ENCODE measurements at regions not wholly inside any gene's neighbourhood (a gene's known extent, or its start where the extent isn't known, plus 50 kb on each side); places are given as distances from the start of the nearest gene placed in this dataset.

GRCh38 chr16:26729951-26730541, 336.7 kb upstream of the C16orf82 start:
- no peak for DNase-seq

GRCh38 chr16:26731729-26732128, 335.0 kb upstream of the C16orf82 start:
- no peak for DNase-seq

GRCh38 chr16:26733710-26734109, 333.0 kb upstream of the C16orf82 start:
- no peak for DNase-seq

GRCh38 chr16:26735521-26735920, 331.2 kb upstream of the C16orf82 start:
- DNase-seq: no peak

GRCh38 chr16:26736084-26736483, 330.6 kb upstream of the C16orf82 start:
- DNase-seq: no peak

GRCh38 chr16:26740771-26741170, 326.0 kb upstream of the C16orf82 start:
- no peak for DNase-seq

GRCh38 chr16:26742040-26742439, 324.7 kb upstream of the C16orf82 start:
- no peak for DNase-seq

- DNase-seq: no peak
Measured at GRCh38 chr16:26744430-26744829, 322.3 kb upstream of the C16orf82 start.

GRCh38 chr16:26747760-26748159, 319.0 kb upstream of the C16orf82 start:
- DNase-seq: no peak

GRCh38 chr16:26749072-26749471, 317.7 kb upstream of the C16orf82 start:
- no peak for DNase-seq

- DNase-seq: no peak
Measured at GRCh38 chr16:26752166-26752565, 314.6 kb upstream of the C16orf82 start.

GRCh38 chr16:26756633-26757032, 310.1 kb upstream of the C16orf82 start:
- DNase-seq: no peak

- no peak for DNase-seq
Measured at GRCh38 chr16:26762594-26762993, 304.1 kb upstream of the C16orf82 start.

- DNase-seq: no peak
Measured at GRCh38 chr16:26765087-26765486, 301.6 kb upstream of the C16orf82 start.

- DNase-seq: no peak
Measured at GRCh38 chr16:26768385-26769010, 298.2 kb upstream of the C16orf82 start.

GRCh38 chr16:26770547-26770946, 296.2 kb upstream of the C16orf82 start:
- DNase-seq: no peak

- no peak for DNase-seq
Measured at GRCh38 chr16:26772503-26772902, 294.2 kb upstream of the C16orf82 start.

GRCh38 chr16:26777821-26778220, 288.9 kb upstream of the C16orf82 start:
- no peak for DNase-seq

- DNase-seq: no peak
Measured at GRCh38 chr16:26787924-26788323, 278.8 kb upstream of the C16orf82 start.

- DNase-seq: no peak
Measured at GRCh38 chr16:26791169-26791568, 275.6 kb upstream of the C16orf82 start.

- DNase-seq: peak; percentile 12
Measured at GRCh38 chr16:26795184-26795583, 271.5 kb upstream of the C16orf82 start.

GRCh38 chr16:26801628-26802027, 265.1 kb upstream of the C16orf82 start:
- no peak for DNase-seq

GRCh38 chr16:26802440-26802839, 264.3 kb upstream of the C16orf82 start:
- no peak for DNase-seq

- DNase-seq: no peak
Measured at GRCh38 chr16:26802965-26803364, 263.8 kb upstream of the C16orf82 start.

- DNase-seq: no peak
Measured at GRCh38 chr16:26806657-26807056, 260.1 kb upstream of the C16orf82 start.

All from NCI-H146 (cell line).